ES-I3 (cell line): ENCODE measurements at regions not wholly inside any gene's neighbourhood (a gene's known extent, or its start where the extent isn't known, plus 50 kb on each side); places are given as distances from the start of the nearest gene placed in this dataset.

ENCODE experiments used
- H3K36me3 ChIP-seq: 2 replicates; pipeline ENCODE4 v1.6.1; 2013; ENCODE audit warnings: mild to moderate bottlenecking, low read length, control low read depth, moderate library complexity; ENCODE audit not compliant: insufficient read depth
- H3K4me1 ChIP-seq: 2 replicates; pipeline ENCODE4 v1.6.1; 2013; ENCODE audit warnings: mild to moderate bottlenecking, control low read depth, low read length; ENCODE audit not compliant: insufficient read depth
- H3K9ac ChIP-seq: 2 replicates; pipeline ENCODE4 v1.6.1; 2013; ENCODE audit warnings: low read depth, mild to moderate bottlenecking, low read length, moderate library complexity
- H3K9me3 ChIP-seq: 2 replicates; pipeline ENCODE4 v1.6.1; 2013; ENCODE audit warnings: mild to moderate bottlenecking, low read length, moderate library complexity; ENCODE audit not compliant: control insufficient read depth, insufficient read depth

- no peaks in the 10 kb centered on the region for H3K36me3 ChIP-seq
- no peaks in the 10 kb centered on the region for H3K4me1 ChIP-seq
- H3K9me3 ChIP-seq = no peaks in the 10 kb centered on the region
- H3K9ac ChIP-seq = no peak overlapping the region
These were observed 177.6 kb downstream of the RNF144B start for GRCh38 chr6:18564775-18565174.

- Histone ChIP-seq H3K36me3 (no peaks in the 10 kb centered on the region), H3K9me3 (no peaks in the 10 kb centered on the region), H3K4me1 (no peaks in the 10 kb centered on the region), H3K9ac (no peak overlapping the region)
These were observed 178.1 kb downstream of the RNF144B start for GRCh38 chr6:18565231-18565630.

- Histone ChIP-seq H3K9me3 (no peaks in the 10 kb centered on the region), H3K9ac (no peak overlapping the region), H3K36me3 (no peaks in the 10 kb centered on the region), H3K4me1 (no peaks in the 10 kb centered on the region)
These were observed 180.2 kb downstream of the RNF144B start for GRCh38 chr6:18567380-18567779.

GRCh38 chr6:18577491-18577890, 190.3 kb downstream of the RNF144B start:
- no peaks in the 10 kb centered on the region for H3K9me3 ChIP-seq
- H3K9ac ChIP-seq = no peak overlapping the region
- H3K36me3 ChIP-seq = no peaks in the 10 kb centered on the region
- H3K4me1 ChIP-seq = no peaks in the 10 kb centered on the region

- H3K9ac ChIP-seq = no peak overlapping the region
- H3K36me3 ChIP-seq = no peaks in the 10 kb centered on the region
- no peaks in the 10 kb centered on the region for H3K4me1 ChIP-seq
- H3K9me3 ChIP-seq = no peaks in the 10 kb centered on the region
These were observed 192.0 kb downstream of the RNF144B start for GRCh38 chr6:18579166-18579565.

- Histone ChIP-seq H3K36me3 (no peaks in the 10 kb centered on the region), H3K4me1 (peaks cover 3% of the 10 kb centered on the region), H3K9ac (no peak overlapping the region), H3K9me3 (no peaks in the 10 kb centered on the region)
These were observed 192.7 kb downstream of the RNF144B start for GRCh38 chr6:18579869-18580268.

- Histone ChIP-seq H3K36me3 (no peaks in the 10 kb centered on the region), H3K9me3 (no peaks in the 10 kb centered on the region), H3K9ac (no peak overlapping the region)
These were observed 197.2 kb downstream of the RNF144B start for GRCh38 chr6:18584372-18584771.

GRCh38 chr6:18585032-18585573, 198.0 kb downstream of the RNF144B start:
- peaks cover 9% of the 10 kb centered on the region for H3K4me1 ChIP-seq
- H3K9me3 ChIP-seq = no peaks in the 10 kb centered on the region
- no peaks in the 10 kb centered on the region for H3K36me3 ChIP-seq
- H3K9ac ChIP-seq = no peak overlapping the region

More at GRCh38 chr6:18584372-18584771, 197.2 kb downstream of the RNF144B start:
- peaks cover 9% of the 10 kb centered on the region for H3K4me1 ChIP-seq

GRCh38 chr6:18586133-18586532, 199.0 kb downstream of the RNF144B start:
- Histone ChIP-seq H3K4me1 (peaks cover 9% of the 10 kb centered on the region), H3K9me3 (no peaks in the 10 kb centered on the region), H3K9ac (no peak overlapping the region), H3K36me3 (no peaks in the 10 kb centered on the region)

GRCh38 chr6:18595774-18596530, 208.8 kb downstream of the RNF144B start:
- Histone ChIP-seq H3K4me1 (peaks cover 3% of the 10 kb centered on the region; the same call in 1 of the 2 replicates), H3K9me3 (no peaks in the 10 kb centered on the region), H3K9ac (no peak overlapping the region), H3K36me3 (no peaks in the 10 kb centered on the region)

GRCh38 chr6:18596531-18596835, 209.3 kb downstream of the RNF144B start:
- Histone ChIP-seq H3K36me3 (no peaks in the 10 kb centered on the region), H3K9ac (no peak overlapping the region), H3K9me3 (no peaks in the 10 kb centered on the region), H3K4me1 (peaks cover 3% of the 10 kb centered on the region; the same call in 1 of the 2 replicates)

GRCh38 chr6:18598551-18599264, 211.6 kb downstream of the RNF144B start:
- H3K4me1 ChIP-seq = peaks cover 3% of the 10 kb centered on the region; the same call in 1 of the 2 replicates
- no peaks in the 10 kb centered on the region for H3K9me3 ChIP-seq
- no peaks in the 10 kb centered on the region for H3K36me3 ChIP-seq
- H3K9ac ChIP-seq = no peak overlapping the region

- H3K9ac ChIP-seq = no peak overlapping the region
- no peaks in the 10 kb centered on the region for H3K9me3 ChIP-seq
- peaks cover 3% of the 10 kb centered on the region; the same call in 1 of the 2 replicates for H3K4me1 ChIP-seq
- no peaks in the 10 kb centered on the region for H3K36me3 ChIP-seq
These were observed 213.1 kb downstream of the RNF144B start for GRCh38 chr6:18600255-18600654.

- Histone ChIP-seq H3K9me3 (no peaks in the 10 kb centered on the region), H3K4me1 (peaks cover 3% of the 10 kb centered on the region; the same call in 1 of the 2 replicates), H3K36me3 (no peaks in the 10 kb centered on the region), H3K9ac (no peak overlapping the region)
These were observed 214.4 kb downstream of the RNF144B start for GRCh38 chr6:18601516-18602020.

- H3K36me3 ChIP-seq = no peaks in the 10 kb centered on the region
- no peak overlapping the region for H3K9ac ChIP-seq
- peaks cover 3% of the 10 kb centered on the region; the same call in 1 of the 2 replicates for H3K4me1 ChIP-seq
- H3K9me3 ChIP-seq = no peaks in the 10 kb centered on the region
These were observed 215.8 kb downstream of the RNF144B start for GRCh38 chr6:18602931-18603330.
